IMR-90 (cell line): ENCODE measurements at regions not wholly inside any gene's neighbourhood (a gene's known extent, or its start where the extent isn't known, plus 50 kb on each side); places are given as distances from the start of the nearest gene placed in this dataset.
A peak's percentile ranks its signal among the peaks of the same experiment; 100 is the strongest.

Experiments used
- CEBPB ChIP-seq: IDR thresholded peaks from 2 replicates; pipeline ENCODE4 v1.6.1; 2012; ENCODE audit warnings: low read depth, low read length, improper control_type of control experiment
- CHD1 ChIP-seq: IDR thresholded peaks from 2 replicates; pipeline ENCODE4 v1.6.1; 2012; ENCODE audit warnings: low read depth, low read length, improper control_type of control experiment
- FOS ChIP-seq: fragments of 150-350 bp; IDR thresholded peaks from 2 replicates; pipeline ENCODE4 v1.6.1; 2016; ENCODE audit warnings: low read depth, low read length
- MAFK ChIP-seq: IDR thresholded peaks from 2 replicates; pipeline ENCODE4 v1.6.1; 2012; ENCODE audit warnings: low read depth, low read length, improper control_type of control experiment
- MAZ ChIP-seq: IDR thresholded peaks from 2 replicates; pipeline ENCODE4 v1.6.1; 2012; ENCODE audit warnings: low read depth, mild to moderate bottlenecking, low read length, improper control_type of control experiment, moderate library complexity, borderline replicate concordance
- MXI1 ChIP-seq: IDR thresholded peaks from 2 replicates; pipeline ENCODE4 v1.6.1; 2012; ENCODE audit warnings: low read depth, mild to moderate bottlenecking, low read length, moderate library complexity, borderline replicate concordance
- NFE2L2 ChIP-seq: fragments of 150-350 bp; IDR thresholded peaks from 2 replicates; pipeline ENCODE4 v1.6.1; 2016; ENCODE audit warnings: low read depth, mild to moderate bottlenecking, low read length
- POLR2A ChIP-seq: IDR thresholded peaks from 2 replicates; pipeline ENCODE4 v1.6.1; 2012; ENCODE audit warnings: mild to moderate bottlenecking, low read depth, low read length
- RFX5 ChIP-seq: IDR thresholded peaks from 2 replicates; pipeline ENCODE4 v1.8.0; 2012; ENCODE audit warnings: low read depth, mild to moderate bottlenecking, low read length, moderate library complexity
- SMC3 ChIP-seq: fragments of 150-350 bp; IDR thresholded peaks from 2 replicates; pipeline ENCODE4 v1.6.1; 2016; ENCODE audit warnings: low read depth, mild to moderate bottlenecking, antibody characterized with exemption, low read length, moderate library complexity
- TF ChIP-seq, protein P1 (sequence below): conservative IDR thresholded peaks from 2 replicates; pipeline ENCODE4 v1.5.1; 2012; ENCODE audit warnings: mild to moderate bottlenecking, low read depth, low read length, improper control_type of control experiment
- TF ChIP-seq, protein P2 (sequence below): fragments of 150-350 bp; IDR thresholded peaks from 2 replicates; pipeline ENCODE4 v1.6.1; 2017; ENCODE audit warnings: mild to moderate bottlenecking, antibody characterized with exemption, low read length, low read depth
- TF ChIP-seq, protein P3 (sequence below): fragments of 150-350 bp; IDR thresholded peaks from 2 replicates; pipeline ENCODE4 v1.6.1; 2016; ENCODE audit warnings: low read depth, mild to moderate bottlenecking, low read length, moderate library complexity, borderline replicate concordance

DNA sequence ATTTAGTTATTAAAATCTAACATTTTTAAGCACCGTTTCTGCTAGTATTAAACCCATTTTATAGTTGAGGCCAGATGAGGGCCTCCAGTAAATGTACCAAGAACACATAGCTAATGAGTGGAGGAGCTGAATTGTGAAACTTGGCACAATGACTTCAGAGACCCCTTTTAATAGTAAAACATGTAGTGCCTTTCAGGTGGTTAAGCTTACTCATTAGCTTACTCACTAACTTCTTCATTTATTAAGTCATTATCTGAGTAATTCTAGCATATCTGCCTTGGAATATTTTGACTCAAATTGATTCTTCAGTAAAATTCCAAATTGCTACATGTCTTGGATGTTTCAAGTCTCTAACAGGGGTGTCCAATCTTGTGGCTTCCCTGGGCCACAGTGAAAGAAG lies 735.2 kb downstream of the LIG4 start:
- TF ChIP-seq, protein P1, sequence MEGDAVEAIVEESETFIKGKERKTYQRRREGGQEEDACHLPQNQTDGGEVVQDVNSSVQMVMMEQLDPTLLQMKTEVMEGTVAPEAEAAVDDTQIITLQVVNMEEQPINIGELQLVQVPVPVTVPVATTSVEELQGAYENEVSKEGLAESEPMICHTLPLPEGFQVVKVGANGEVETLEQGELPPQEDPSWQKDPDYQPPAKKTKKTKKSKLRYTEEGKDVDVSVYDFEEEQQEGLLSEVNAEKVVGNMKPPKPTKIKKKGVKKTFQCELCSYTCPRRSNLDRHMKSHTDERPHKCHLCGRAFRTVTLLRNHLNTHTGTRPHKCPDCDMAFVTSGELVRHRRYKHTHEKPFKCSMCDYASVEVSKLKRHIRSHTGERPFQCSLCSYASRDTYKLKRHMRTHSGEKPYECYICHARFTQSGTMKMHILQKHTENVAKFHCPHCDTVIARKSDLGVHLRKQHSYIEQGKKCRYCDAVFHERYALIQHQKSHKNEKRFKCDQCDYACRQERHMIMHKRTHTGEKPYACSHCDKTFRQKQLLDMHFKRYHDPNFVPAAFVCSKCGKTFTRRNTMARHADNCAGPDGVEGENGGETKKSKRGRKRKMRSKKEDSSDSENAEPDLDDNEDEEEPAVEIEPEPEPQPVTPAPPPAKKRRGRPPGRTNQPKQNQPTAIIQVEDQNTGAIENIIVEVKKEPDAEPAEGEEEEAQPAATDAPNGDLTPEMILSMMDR = no peak
- no peak for TF ChIP-seq SMC3
- no peak for TF ChIP-seq POLR2A
- no peak for TF ChIP-seq FOS
- no peak for TF ChIP-seq MAFK
- no peak for TF ChIP-seq MXI1
- TF ChIP-seq, protein P2, sequence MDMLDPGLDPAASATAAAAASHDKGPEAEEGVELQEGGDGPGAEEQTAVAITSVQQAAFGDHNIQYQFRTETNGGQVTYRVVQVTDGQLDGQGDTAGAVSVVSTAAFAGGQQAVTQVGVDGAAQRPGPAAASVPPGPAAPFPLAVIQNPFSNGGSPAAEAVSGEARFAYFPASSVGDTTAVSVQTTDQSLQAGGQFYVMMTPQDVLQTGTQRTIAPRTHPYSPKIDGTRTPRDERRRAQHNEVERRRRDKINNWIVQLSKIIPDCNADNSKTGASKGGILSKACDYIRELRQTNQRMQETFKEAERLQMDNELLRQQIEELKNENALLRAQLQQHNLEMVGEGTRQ = no peak
- TF ChIP-seq, protein P3, sequence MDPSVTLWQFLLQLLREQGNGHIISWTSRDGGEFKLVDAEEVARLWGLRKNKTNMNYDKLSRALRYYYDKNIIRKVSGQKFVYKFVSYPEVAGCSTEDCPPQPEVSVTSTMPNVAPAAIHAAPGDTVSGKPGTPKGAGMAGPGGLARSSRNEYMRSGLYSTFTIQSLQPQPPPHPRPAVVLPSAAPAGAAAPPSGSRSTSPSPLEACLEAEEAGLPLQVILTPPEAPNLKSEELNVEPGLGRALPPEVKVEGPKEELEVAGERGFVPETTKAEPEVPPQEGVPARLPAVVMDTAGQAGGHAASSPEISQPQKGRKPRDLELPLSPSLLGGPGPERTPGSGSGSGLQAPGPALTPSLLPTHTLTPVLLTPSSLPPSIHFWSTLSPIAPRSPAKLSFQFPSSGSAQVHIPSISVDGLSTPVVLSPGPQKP = no peak
- peak; percentile 48 for TF ChIP-seq CEBPB
- no peak for TF ChIP-seq CHD1
- TF ChIP-seq NFE2L2 = no peak
- TF ChIP-seq MAZ = no peak
- TF ChIP-seq RFX5 = no peak
